ENCODE measurements at regions not wholly inside any gene's neighbourhood (a gene's known extent, or its start where the extent isn't known, plus 50 kb on each side); places are given as distances from the start of the nearest gene placed in this dataset.

DNA sequence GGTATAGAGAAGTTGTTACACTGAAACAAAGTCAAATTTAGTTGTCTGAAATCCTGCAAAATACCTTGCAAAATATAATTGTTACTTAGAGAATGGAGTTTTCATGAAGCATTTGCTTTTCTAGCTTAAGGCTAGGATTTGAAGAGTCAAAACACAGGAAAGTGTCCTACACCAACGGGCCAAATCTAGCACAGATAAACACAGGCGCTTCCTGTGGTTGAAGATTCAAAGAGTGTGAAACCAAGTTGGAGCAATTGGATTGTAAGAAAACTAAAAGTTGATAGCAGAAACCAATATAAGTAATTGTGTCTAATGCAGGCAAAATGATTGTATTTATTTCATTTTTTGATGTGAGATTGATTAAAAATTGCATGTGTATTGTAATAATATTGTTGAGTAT is 2002.5 kb upstream of the TENM3 start:
- intact Hi-C loops (cut with DNase I) = no loop called here
- Histone ChIP-seq H3K27me3 (no peaks in the 10 kb centered on the region), H3K9me3 (no peaks in the 10 kb centered on the region), H3K27ac (no peak overlapping the region), H3K4me3 (no peak overlapping the region), H3K4me1 (no peaks in the 10 kb centered on the region), H3K36me3 (no peaks in the 10 kb centered on the region)
- TF ChIP-seq POLR2A (IDR thresholded peaks at IDR 0.05) = no peak
- TF ChIP-seq, protein P1, sequence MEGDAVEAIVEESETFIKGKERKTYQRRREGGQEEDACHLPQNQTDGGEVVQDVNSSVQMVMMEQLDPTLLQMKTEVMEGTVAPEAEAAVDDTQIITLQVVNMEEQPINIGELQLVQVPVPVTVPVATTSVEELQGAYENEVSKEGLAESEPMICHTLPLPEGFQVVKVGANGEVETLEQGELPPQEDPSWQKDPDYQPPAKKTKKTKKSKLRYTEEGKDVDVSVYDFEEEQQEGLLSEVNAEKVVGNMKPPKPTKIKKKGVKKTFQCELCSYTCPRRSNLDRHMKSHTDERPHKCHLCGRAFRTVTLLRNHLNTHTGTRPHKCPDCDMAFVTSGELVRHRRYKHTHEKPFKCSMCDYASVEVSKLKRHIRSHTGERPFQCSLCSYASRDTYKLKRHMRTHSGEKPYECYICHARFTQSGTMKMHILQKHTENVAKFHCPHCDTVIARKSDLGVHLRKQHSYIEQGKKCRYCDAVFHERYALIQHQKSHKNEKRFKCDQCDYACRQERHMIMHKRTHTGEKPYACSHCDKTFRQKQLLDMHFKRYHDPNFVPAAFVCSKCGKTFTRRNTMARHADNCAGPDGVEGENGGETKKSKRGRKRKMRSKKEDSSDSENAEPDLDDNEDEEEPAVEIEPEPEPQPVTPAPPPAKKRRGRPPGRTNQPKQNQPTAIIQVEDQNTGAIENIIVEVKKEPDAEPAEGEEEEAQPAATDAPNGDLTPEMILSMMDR (IDR thresholded peaks at IDR 0.05) = no peak
- ATAC-seq = no peak
- WGBS, 4 donors = 39 to 50% (median 46%) methylated on average over 2 of the region's 2 CpGs
- DNase-seq = no peak

DNA sequence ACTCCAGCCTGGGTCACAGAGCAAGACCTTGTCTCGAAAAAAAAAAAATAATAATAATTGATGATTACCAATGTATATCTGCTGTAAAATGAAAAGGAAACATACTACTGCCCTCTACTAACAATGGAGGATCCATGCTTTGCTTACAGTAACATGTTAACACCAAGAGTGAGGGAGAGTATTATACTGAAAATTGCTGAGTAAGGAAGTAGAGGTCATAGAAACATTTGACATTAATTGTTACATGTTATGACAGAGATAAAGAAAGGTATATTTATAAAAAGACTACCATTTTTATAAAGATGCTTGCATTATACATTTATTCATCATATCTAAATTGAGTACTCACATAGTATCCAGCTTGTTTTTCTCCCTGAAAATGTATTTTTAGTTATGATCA is 1989.8 kb upstream of the TENM3 start:
- intact Hi-C loops (cut with DNase I) = no loop called here
- ATAC-seq (no peak), DNase-seq (no peak)
- Histone ChIP-seq H3K36me3 (no peaks in the 10 kb centered on the region), H3K4me3 (no peak overlapping the region), H3K9me3 (no peaks in the 10 kb centered on the region), H3K27me3 (no peaks in the 10 kb centered on the region), H3K4me1 (no peaks in the 10 kb centered on the region), H3K27ac (no peak overlapping the region)
- TF ChIP-seq, protein P1 (IDR thresholded peaks at IDR 0.05) = no peak
- TF ChIP-seq POLR2A (IDR thresholded peaks at IDR 0.05) = no peak
- WGBS, 4 donors = 48 to 71% (median 66%) methylated on average over 1 of the region's 1 CpG

DNA sequence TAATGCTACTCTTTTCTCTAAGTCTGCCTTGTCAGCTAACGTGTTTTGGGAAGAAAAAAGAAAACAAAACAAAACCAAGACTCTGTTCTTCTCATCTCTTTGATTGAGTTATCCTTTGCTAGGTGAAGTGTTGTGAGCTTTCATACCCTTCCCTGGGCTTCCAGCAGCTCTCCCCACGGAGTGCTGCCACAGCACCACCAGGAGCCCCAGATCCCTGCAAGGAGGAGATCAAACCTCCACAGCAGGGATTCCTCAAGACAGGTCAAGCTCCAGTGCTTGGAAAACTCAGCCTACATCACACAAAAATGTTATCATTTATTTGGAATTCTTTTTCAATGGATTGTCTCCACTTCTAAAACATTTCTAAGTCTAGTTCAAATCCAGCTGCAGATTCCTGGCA is 1981.9 kb upstream of the TENM3 start:
- H3K36me3 ChIP-seq = no peaks in the 10 kb centered on the region
- H3K9me3 ChIP-seq = no peaks in the 10 kb centered on the region
- no peak for ATAC-seq
- no peaks in the 10 kb centered on the region for H3K27me3 ChIP-seq
- H3K4me1 ChIP-seq = no peaks in the 10 kb centered on the region
- H3K27ac ChIP-seq = no peak overlapping the region
- DNase-seq = no peak
- intact Hi-C loops (cut with DNase I) = no loop called here
- H3K4me3 ChIP-seq = no peak overlapping the region
- TF ChIP-seq, protein P1 (IDR thresholded peaks at IDR 0.05) = no peak
- no peak for TF ChIP-seq POLR2A (IDR thresholded peaks at IDR 0.05)
- 22 to 37% (median 28%) methylated on average over 2 of the region's 2 CpGs for WGBS, 4 donors

DNA sequence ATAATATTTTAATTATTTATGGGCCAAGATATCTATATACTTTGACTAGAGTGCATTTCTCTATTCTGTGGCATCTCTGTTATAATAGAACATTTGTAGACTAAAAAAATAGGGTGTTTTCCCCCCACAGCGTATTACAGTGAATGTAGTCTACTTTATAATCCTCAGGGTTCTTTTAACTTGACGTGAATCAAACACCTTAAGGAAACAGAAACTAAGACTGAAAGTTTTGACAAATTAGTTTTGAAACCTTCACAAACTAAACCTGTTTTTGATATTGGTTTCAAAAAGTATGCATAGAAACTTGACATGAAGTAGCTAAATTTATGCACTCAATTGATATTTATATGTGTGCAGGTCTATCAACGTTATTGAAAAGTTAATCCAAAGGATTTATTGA is 1963.1 kb upstream of the TENM3 start:
- H3K4me1 ChIP-seq = no peaks in the 10 kb centered on the region
- no peak overlapping the region for H3K4me3 ChIP-seq
- TF ChIP-seq, protein P1 (IDR thresholded peaks at IDR 0.05) = no peak
- no peak for TF ChIP-seq POLR2A (IDR thresholded peaks at IDR 0.05)
- no peaks in the 10 kb centered on the region for H3K27me3 ChIP-seq
- WGBS, 4 donors = 74 to 78% (median 76%) methylated on average over 3 of the region's 3 CpGs
- DNase-seq (no peak), ATAC-seq (no peak)
- no peaks in the 10 kb centered on the region for H3K36me3 ChIP-seq
- intact Hi-C loops (cut with DNase I) = no loop called here
- no peak overlapping the region for H3K27ac ChIP-seq
- H3K9me3 ChIP-seq = peaks cover 0 to 9% (median 0%) of the 10 kb centered on the region in 12 donors

All from heart left ventricle (tissue), 16 donors.